H9 (cell line): ENCODE measurements at regions not wholly inside any gene's neighbourhood (a gene's known extent, or its start where the extent isn't known, plus 50 kb on each side); places are given as distances from the start of the nearest gene placed in this dataset.
"Not testable (repeated sequence)": the region's sequence is repeated elsewhere in the genome, so short reads cannot be mapped to it uniquely, and the experiment has no call there.

Experiments used
- DNase-seq: peaks from one replicate; pipeline ENCODE4 v3.0.0-alpha.2; 2017
- H2AFZ ChIP-seq: one replicate; pipeline ENCODE4 v1.6.1; 2013; ENCODE audit warnings: mild to moderate bottlenecking, low read length, control low read depth, moderate library complexity
- H2AK5ac ChIP-seq: 2 replicates; pipeline ENCODE4 v1.6.1; 2013; ENCODE audit warnings: low read length, control low read depth, mixed read lengths; ENCODE audit not compliant: insufficient read length
- H2BK120ac ChIP-seq: one replicate; pipeline ENCODE4 v1.6.1; 2013; ENCODE audit warnings: low read depth, mild to moderate bottlenecking, low read length, control low read depth, inconsistent platforms; ENCODE audit not compliant: poor library complexity, severe bottlenecking
- H2BK12ac ChIP-seq: 2 replicates; pipeline ENCODE4 v1.6.1; 2013; ENCODE audit warnings: low read length, control low read depth, mixed read lengths, low read depth; ENCODE audit not compliant: insufficient read length
- H2BK15ac ChIP-seq: 2 replicates; pipeline ENCODE4 v1.6.1; 2013; ENCODE audit warnings: low read depth, low read length, control low read depth
- H2BK20ac ChIP-seq: one replicate; pipeline ENCODE4 v1.6.1; 2013; ENCODE audit warnings: low read depth, mild to moderate bottlenecking, low read length, control low read depth, inconsistent platforms; ENCODE audit not compliant: poor library complexity, severe bottlenecking
- H2BK5ac ChIP-seq: 2 replicates; pipeline ENCODE4 v1.6.1; 2013; ENCODE audit warnings: low read length, control low read depth, mixed read lengths; ENCODE audit not compliant: insufficient read length
- H3K14ac ChIP-seq: 2 replicates; pipeline ENCODE4 v1.6.1; 2013; ENCODE audit warnings: low read length, control low read depth; ENCODE audit not compliant: insufficient read depth
- H3K18ac ChIP-seq: 2 replicates; pipeline ENCODE4 v1.6.1; 2013; ENCODE audit warnings: low read depth, mild to moderate bottlenecking, mixed read lengths, low read length, control low read depth; ENCODE audit not compliant: insufficient read length
- H3K23ac ChIP-seq: 2 replicates; pipeline ENCODE4 v1.6.1; 2013; ENCODE audit warnings: low read length, control low read depth, mixed read lengths, low read depth; ENCODE audit not compliant: insufficient read length
- H3K23me2 ChIP-seq: 2 replicates; pipeline ENCODE4 v1.6.1; 2013; ENCODE audit warnings: low read depth, mild to moderate bottlenecking, mixed read lengths, low read length, control low read depth; ENCODE audit not compliant: insufficient read length, poor library complexity, severe bottlenecking
- H3K27ac ChIP-seq: 2 replicates; pipeline ENCODE4 v1.5.1; 2013; ENCODE audit warnings: low read length, control low read depth, mixed read lengths, low read depth; ENCODE audit not compliant: insufficient read length
- H3K27me3 ChIP-seq: 2 replicates; pipeline ENCODE4 v1.6.1; 2013; ENCODE audit warnings: low read length, control low read depth, inconsistent platforms; ENCODE audit not compliant: insufficient read depth
- H3K4ac ChIP-seq: 2 replicates; pipeline ENCODE4 v1.6.1; 2013; ENCODE audit warnings: low read depth, mild to moderate bottlenecking, control low read depth, inconsistent platforms, low read length, moderate library complexity
- H3K4me1 ChIP-seq: 2 replicates; pipeline ENCODE4 v1.6.1; 2013; ENCODE audit warnings: low read length, control low read depth, inconsistent platforms; ENCODE audit not compliant: insufficient read depth
- H3K4me2 ChIP-seq: 2 replicates; pipeline ENCODE4 v1.6.1; 2013; ENCODE audit warnings: low read length, control low read depth, mixed read lengths; ENCODE audit not compliant: insufficient read length, insufficient read depth
- H3K56ac ChIP-seq: 2 replicates; pipeline ENCODE4 v1.6.1; 2013; ENCODE audit warnings: low read depth, mild to moderate bottlenecking, mixed read lengths, low read length, control low read depth; ENCODE audit not compliant: insufficient read length
- H3K79me1 ChIP-seq: 2 replicates; pipeline ENCODE4 v1.6.1; 2013; ENCODE audit warnings: low read depth, mild to moderate bottlenecking, moderate library complexity, low read length, control low read depth, inconsistent platforms; ENCODE audit not compliant: insufficient read depth, poor library complexity, severe bottlenecking
- H3K79me2 ChIP-seq: 2 replicates; pipeline ENCODE4 v1.6.1; 2013; ENCODE audit warnings: low read length, control low read depth, inconsistent platforms; ENCODE audit not compliant: insufficient read depth
- H3K9ac ChIP-seq: 2 replicates; pipeline ENCODE4 v1.6.1; 2013; ENCODE audit warnings: low read length, control low read depth, mixed read lengths; ENCODE audit not compliant: insufficient read length; ENCODE audit errors: extremely low read depth
- H3K9me3 ChIP-seq: one replicate; pipeline ENCODE4 v1.6.1; 2013; ENCODE audit warnings: low read depth, low read length, inconsistent platforms; ENCODE audit not compliant: control insufficient read depth
- H3T11ph ChIP-seq: one replicate; pipeline ENCODE4 v1.6.1; 2013; ENCODE audit warnings: mild to moderate bottlenecking, low read length, control low read depth, inconsistent platforms
- H4K20me1 ChIP-seq: one replicate; pipeline ENCODE4 v1.6.1; 2013; ENCODE audit not compliant: control insufficient read depth, insufficient read length, insufficient read depth
- H4K5ac ChIP-seq: 2 replicates; pipeline ENCODE4 v1.6.1; 2013; ENCODE audit warnings: low read depth, mild to moderate bottlenecking, mixed read lengths, low read length, control low read depth; ENCODE audit not compliant: insufficient read length
- H4K8ac ChIP-seq: replicated peaks from 2 replicates; pipeline ENCODE4 v1.6.1; 2013; ENCODE audit warnings: low read length, control low read depth, mixed read lengths, low read depth; ENCODE audit not compliant: insufficient read length
- H4K91ac ChIP-seq: 2 replicates; pipeline ENCODE4 v1.6.1; 2013; ENCODE audit warnings: low read depth, mild to moderate bottlenecking, moderate library complexity, mixed read lengths, low read length, control low read depth; ENCODE audit not compliant: insufficient read length
- H3K27ac Mint-ChIP-seq, 3 experiments: 2 replicates in 2 of 3; 3 replicates in 1 of 3; pipeline ENCODE4 v1.8.0; 2020 to 2021; ENCODE audit warnings: mixed read lengths in 3 of 3, mild to moderate bottlenecking in 1 of 3, moderate library complexity in 1 of 3
- H3K27me3 Mint-ChIP-seq: 2 replicates; pipeline ENCODE4 v1.8.0; 2021; ENCODE audit warnings: low read depth, mild to moderate bottlenecking, moderate library complexity, mixed read lengths
- H3K36me3 Mint-ChIP-seq, 3 experiments: 2 replicates in 2 of 3; 3 replicates in 1 of 3; pipeline ENCODE4 v1.8.0; 2020 to 2021; ENCODE audit warnings: low read depth in 3 of 3, mixed read lengths in 3 of 3; ENCODE audit not compliant: insufficient read depth in 1 of 3
- H3K4me1 Mint-ChIP-seq, 2 experiments: 2 replicates each; pipeline ENCODE4 v1.8.0; 2020; ENCODE audit warnings: mixed read lengths in 2 of 2
- H3K4me3 Mint-ChIP-seq, 2 experiments: 2 replicates in 1 of 2; 3 replicates in 1 of 2; pipeline ENCODE4 v1.8.0; 2020 to 2021; ENCODE audit warnings: mild to moderate bottlenecking in 2 of 2, mixed read lengths in 2 of 2, moderate library complexity in 1 of 2
- H3K9me3 Mint-ChIP-seq, 2 experiments: 2 replicates in 1 of 2; 3 replicates in 1 of 2; pipeline ENCODE4 v1.8.0; 2020; ENCODE audit warnings: mild to moderate bottlenecking in 2 of 2, mixed read lengths in 2 of 2, moderate library complexity in 1 of 2
- WGBS: extraction: QIAGEN DNeasy Blood & Tissue Kit; methylation state at CpG from one replicate; pipeline ENCODE4 v1.1.7; 2013; ENCODE audit warnings: missing lambda C conversion rate, low lambda C conversion rate, mixed read lengths; ENCODE audit not compliant: insufficient read length; ENCODE audit errors: extremely low coverage; 5-methylcytosine and 5-hydroxymethylcytosine counted together
- TF ChIP-seq, protein P1 (sequence below): fragments of 200-600 bp; sonication (generic); conservative IDR thresholded peaks from 3 replicates; pipeline ENCODE4 v1.8.0; 2021; ENCODE audit warnings: antibody characterized with exemption, mild to moderate bottlenecking

DNA sequence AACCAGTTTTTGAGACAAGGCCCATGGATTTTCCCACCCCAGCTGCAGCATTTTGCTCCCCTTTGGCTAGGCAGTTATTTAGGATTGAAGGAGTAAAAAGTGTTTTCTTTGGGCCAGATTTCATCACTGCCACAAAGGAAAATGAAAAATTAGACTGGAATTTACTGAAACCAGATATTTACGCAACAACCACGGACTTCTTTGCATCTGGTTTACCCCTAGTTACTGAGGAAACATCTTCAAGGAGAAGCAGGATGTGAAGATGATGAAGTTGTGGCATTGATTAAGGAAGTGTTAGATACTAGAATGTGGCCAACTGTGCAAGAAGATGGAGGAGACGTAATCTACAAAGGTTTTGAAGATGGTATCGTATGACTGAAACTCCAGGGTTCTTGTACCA, 165.2 kb upstream of the MYRIP start:
- Histone ChIP-seq H3K4me2 (no peak overlapping the region), H4K8ac (no peak overlapping the region), H3K14ac (no peak overlapping the region), H3K79me1 (no peaks in the 10 kb centered on the region), H2BK15ac (no peak overlapping the region), H3K56ac (no peak overlapping the region), H4K91ac (no peak overlapping the region), H2AFZ (no peak overlapping the region), H2BK120ac (no peak overlapping the region), H2BK12ac (no peak overlapping the region), H3K4ac (no peak overlapping the region), H3K9ac (no peak overlapping the region), H3K27me3 (no peaks in the 10 kb centered on the region), H2AK5ac (no peak overlapping the region), H4K5ac (no peak overlapping the region), H3K27ac (no peak overlapping the region), H4K20me1 (no peaks in the 10 kb centered on the region), H3K23me2 (no peaks in the 10 kb centered on the region), H2BK20ac (no peak overlapping the region), H3K4me1 (no peaks in the 10 kb centered on the region; the same call in 1 of the 2 replicates), H3K23ac (no peak overlapping the region), H3K18ac (no peak overlapping the region), H3K79me2 (no peaks in the 10 kb centered on the region), H3K9me3 (no peaks in the 10 kb centered on the region), H2BK5ac (no peak overlapping the region), H3T11ph (no peak overlapping the region)
- H3K9me3 Mint-ChIP-seq: peaks cover 3 to 13% of the 10 kb centered on the region in 2 experiments; a peak in 4 of 5 replicates
- TF ChIP-seq, protein P1, sequence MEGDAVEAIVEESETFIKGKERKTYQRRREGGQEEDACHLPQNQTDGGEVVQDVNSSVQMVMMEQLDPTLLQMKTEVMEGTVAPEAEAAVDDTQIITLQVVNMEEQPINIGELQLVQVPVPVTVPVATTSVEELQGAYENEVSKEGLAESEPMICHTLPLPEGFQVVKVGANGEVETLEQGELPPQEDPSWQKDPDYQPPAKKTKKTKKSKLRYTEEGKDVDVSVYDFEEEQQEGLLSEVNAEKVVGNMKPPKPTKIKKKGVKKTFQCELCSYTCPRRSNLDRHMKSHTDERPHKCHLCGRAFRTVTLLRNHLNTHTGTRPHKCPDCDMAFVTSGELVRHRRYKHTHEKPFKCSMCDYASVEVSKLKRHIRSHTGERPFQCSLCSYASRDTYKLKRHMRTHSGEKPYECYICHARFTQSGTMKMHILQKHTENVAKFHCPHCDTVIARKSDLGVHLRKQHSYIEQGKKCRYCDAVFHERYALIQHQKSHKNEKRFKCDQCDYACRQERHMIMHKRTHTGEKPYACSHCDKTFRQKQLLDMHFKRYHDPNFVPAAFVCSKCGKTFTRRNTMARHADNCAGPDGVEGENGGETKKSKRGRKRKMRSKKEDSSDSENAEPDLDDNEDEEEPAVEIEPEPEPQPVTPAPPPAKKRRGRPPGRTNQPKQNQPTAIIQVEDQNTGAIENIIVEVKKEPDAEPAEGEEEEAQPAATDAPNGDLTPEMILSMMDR: no peak
- H3K27ac Mint-ChIP-seq: no peak overlapping the region
- H3K4me1 Mint-ChIP-seq: peaks cover 12 to 26% of the 10 kb centered on the region in 2 experiments
- WGBS: no CpG with 5 or more reads among the region's 4 CpGs
- H3K27me3 Mint-ChIP-seq: no peaks in the 10 kb centered on the region
- no peak overlapping the region for H3K4me3 Mint-ChIP-seq
- no peak for DNase-seq
- H3K36me3 Mint-ChIP-seq: peaks cover 0 to 5% (median 4%) of the 10 kb centered on the region in 3 experiments; a peak in 3 of 7 replicates

DNA sequence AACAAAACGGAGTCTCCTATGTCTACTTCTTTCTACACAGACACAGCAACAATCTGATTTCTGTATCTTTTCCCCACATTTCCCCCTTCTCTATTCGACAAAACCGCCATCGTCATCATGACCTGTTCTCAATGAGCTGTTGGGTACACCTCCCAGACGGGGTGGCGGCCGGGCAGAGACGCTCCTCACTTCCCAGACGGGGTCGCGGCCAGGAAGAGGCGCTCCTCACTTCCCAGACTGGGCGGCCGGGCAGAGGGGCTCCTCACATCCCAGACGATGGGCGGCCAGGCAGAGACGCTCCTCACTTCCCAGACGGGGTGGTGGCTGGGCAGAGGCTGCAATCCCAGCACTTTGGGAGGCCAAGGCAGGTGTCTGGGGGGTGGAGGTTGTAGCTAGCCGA, 158.2 kb upstream of the MYRIP start:
- H2BK20ac ChIP-seq, H3K27me3 ChIP-seq, H3K4me3 Mint-ChIP-seq, H2BK120ac ChIP-seq, H2BK15ac ChIP-seq, H2BK12ac ChIP-seq, H3K27ac ChIP-seq, H3K23me2 ChIP-seq, DNase-seq, H3K4me2 ChIP-seq, H4K5ac ChIP-seq, H4K91ac ChIP-seq, H4K20me1 ChIP-seq, H4K8ac ChIP-seq, H3K14ac ChIP-seq, H2AK5ac ChIP-seq, H3K9ac ChIP-seq, H3T11ph ChIP-seq, H3K23ac ChIP-seq, H3K79me2 ChIP-seq, H3K4ac ChIP-seq, H2AFZ ChIP-seq, H3K4me1 ChIP-seq, H3K27me3 Mint-ChIP-seq, H3K9me3 ChIP-seq, H2BK5ac ChIP-seq, H3K18ac ChIP-seq, H3K79me1 ChIP-seq, H3K56ac ChIP-seq, H3K4me1 Mint-ChIP-seq: not testable (repeated sequence)
- H3K9me3 Mint-ChIP-seq: peaks cover 17 to 24% of the 10 kb centered on the region in 2 experiments; a peak in 4 of 5 replicates
- WGBS: no CpG with 5 or more reads among the region's 19 CpGs
- peaks cover 10 to 12% (median 12%) of the 10 kb centered on the region in 3 experiments; a peak in 6 of 7 replicates for H3K36me3 Mint-ChIP-seq
- peak overlapping the region in 1 of 3 experiments; percentile 37; a peak in 1 of 7 replicates for H3K27ac Mint-ChIP-seq
